ENCODE measurements at regions not wholly inside any gene's neighbourhood (a gene's known extent, or its start where the extent isn't known, plus 50 kb on each side); places are given as distances from the start of the nearest gene placed in this dataset.

- H3K27ac Mint-ChIP-seq (ENCODE audit: unreplicated experiment) = no peak overlapping the region
- intact Hi-C loops (cut with micrococcal nuclease; ENCODE audit: unreplicated experiment) = no loop called here
- H3K4me3 Mint-ChIP-seq (ENCODE audit: low read depth, unreplicated experiment) = no peak overlapping the region
- BruUV-seq (replicated peaks) = no TSS peak
- no peak for DNase-seq
- H3K36me3 Mint-ChIP-seq (ENCODE audit: insufficient read depth, unreplicated experiment) = no peaks in the 10 kb centered on the region
- CTCF ChIA-PET = no interaction called here
- H3K4me1 Mint-ChIP-seq (ENCODE audit: low read depth, unreplicated experiment) = no peaks in the 10 kb centered on the region
- no peak for TF ChIP-seq CTCF (IDR thresholded peaks at IDR 0.05; ENCODE audit: unreplicated experiment)
- H3K9me3 Mint-ChIP-seq (ENCODE audit: low read depth, unreplicated experiment) = peaks cover 3% of the 10 kb centered on the region
- peaks cover 98% of the 10 kb centered on the region for H3K27me3 Mint-ChIP-seq (ENCODE audit: unreplicated experiment)
These were observed 183.4 kb downstream of the PTPN11 start for GRCh38 chr12:112602150-112602549.

GRCh38 chr12:112606611-112607365, 184.8 kb upstream of the RPH3A start:
- no peak overlapping the region for H3K27ac Mint-ChIP-seq (ENCODE audit: unreplicated experiment)
- TF ChIP-seq CTCF (IDR thresholded peaks at IDR 0.05; ENCODE audit: unreplicated experiment) = no peak
- intact Hi-C loops (cut with micrococcal nuclease; ENCODE audit: unreplicated experiment) = no loop called here
- no peaks in the 10 kb centered on the region for H3K4me1 Mint-ChIP-seq (ENCODE audit: low read depth, unreplicated experiment)
- H3K9me3 Mint-ChIP-seq (ENCODE audit: low read depth, unreplicated experiment) = no peaks in the 10 kb centered on the region
- no peak overlapping the region for H3K4me3 Mint-ChIP-seq (ENCODE audit: low read depth, unreplicated experiment)
- BruUV-seq (replicated peaks) = no TSS peak
- CTCF ChIA-PET = no interaction called here
- H3K27me3 Mint-ChIP-seq (ENCODE audit: unreplicated experiment) = peaks cover 87% of the 10 kb centered on the region
- H3K36me3 Mint-ChIP-seq (ENCODE audit: insufficient read depth, unreplicated experiment) = no peaks in the 10 kb centered on the region
- DNase-seq = no peak

- no peak for DNase-seq
- no peaks in the 10 kb centered on the region for H3K9me3 Mint-ChIP-seq (ENCODE audit: low read depth, unreplicated experiment)
- H3K27ac Mint-ChIP-seq (ENCODE audit: unreplicated experiment) = no peak overlapping the region
- no peaks in the 10 kb centered on the region for H3K36me3 Mint-ChIP-seq (ENCODE audit: insufficient read depth, unreplicated experiment)
- H3K4me3 Mint-ChIP-seq (ENCODE audit: low read depth, unreplicated experiment) = no peak overlapping the region
- CTCF ChIA-PET = no interaction called here
- TF ChIP-seq CTCF (IDR thresholded peaks at IDR 0.05; ENCODE audit: unreplicated experiment) = no peak
- intact Hi-C loops (cut with micrococcal nuclease; ENCODE audit: unreplicated experiment) = no loop called here
- no peaks in the 10 kb centered on the region for H3K4me1 Mint-ChIP-seq (ENCODE audit: low read depth, unreplicated experiment)
- H3K27me3 Mint-ChIP-seq (ENCODE audit: unreplicated experiment) = peaks cover 81% of the 10 kb centered on the region
- BruUV-seq (replicated peaks) = no TSS peak
These were observed 184.1 kb upstream of the RPH3A start for GRCh38 chr12:112607427-112607826.

GRCh38 chr12:112611908-112612307, 179.6 kb upstream of the RPH3A start:
- Mint-ChIP-seq H3K27me3 (ENCODE audit: unreplicated experiment) (peaks cover 76% of the 10 kb centered on the region), H3K36me3 (ENCODE audit: insufficient read depth, unreplicated experiment) (no peaks in the 10 kb centered on the region), H3K27ac (ENCODE audit: unreplicated experiment) (no peak overlapping the region), H3K9me3 (ENCODE audit: low read depth, unreplicated experiment) (no peaks in the 10 kb centered on the region), H3K4me1 (ENCODE audit: low read depth, unreplicated experiment) (no peaks in the 10 kb centered on the region), H3K4me3 (ENCODE audit: low read depth, unreplicated experiment) (no peak overlapping the region)
- no peak for DNase-seq
- BruUV-seq (replicated peaks) = no TSS peak
- CTCF ChIA-PET = no interaction called here
- intact Hi-C loops (cut with micrococcal nuclease; ENCODE audit: unreplicated experiment) = no loop called here
- TF ChIP-seq CTCF (IDR thresholded peaks at IDR 0.05; ENCODE audit: unreplicated experiment) = no peak

Data from Calu3 (cell line).